ENCODE measurements at regions not wholly inside any gene's neighbourhood (a gene's known extent, or its start where the extent isn't known, plus 50 kb on each side); places are given as distances from the start of the nearest gene placed in this dataset.

DNA sequence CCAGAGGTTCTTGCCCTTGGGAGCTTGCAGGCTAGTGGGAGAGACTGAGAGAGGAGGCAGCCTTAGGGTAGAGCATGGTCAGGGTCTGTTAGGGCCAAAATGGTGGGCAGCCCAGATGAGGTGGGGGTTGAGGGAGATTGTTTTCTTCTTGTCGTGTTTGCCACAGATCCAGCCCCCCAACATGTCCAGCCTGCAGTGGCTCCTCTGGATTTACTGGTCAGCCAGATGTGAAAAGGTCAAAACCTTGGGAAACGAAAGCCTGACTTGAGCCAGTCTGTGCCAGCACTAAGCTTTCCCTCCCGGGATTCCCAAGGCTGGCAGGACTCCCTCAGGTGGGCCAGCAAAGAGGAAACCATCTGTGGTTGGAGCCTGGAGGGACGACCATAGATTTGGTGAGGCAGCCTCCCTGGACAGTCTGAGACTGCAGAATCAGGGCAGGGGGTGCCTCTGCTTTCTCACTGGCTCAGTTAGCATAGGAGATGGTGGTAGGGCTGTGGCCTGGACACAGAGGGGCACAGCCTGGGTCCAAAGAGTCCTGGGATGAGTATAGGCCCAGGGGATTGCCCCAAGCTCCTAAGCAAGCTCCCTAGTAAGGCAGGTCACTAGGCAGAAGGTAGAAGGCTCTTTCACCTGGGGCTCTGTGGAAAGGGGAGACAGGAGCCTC lies 51.2 kb upstream of the PRR23C start:
- no peak overlapping the region for H4K8ac ChIP-seq (ENCODE audit: low read depth in 2 of 2, low read length in 2 of 2)
- no peaks in the 10 kb centered on the region for H3K4me1 ChIP-seq (ENCODE audit: control insufficient read depth, insufficient read depth, low read length)
- no peaks in the 10 kb centered on the region for H3K36me3 ChIP-seq (ENCODE audit: control insufficient read depth, insufficient read depth, low read length)
- no peak overlapping the region for H2BK120ac ChIP-seq (ENCODE audit: low read depth, low read length)
- H3K9ac ChIP-seq (ENCODE audit: low read depth, low read length): no peak overlapping the region
- no peak overlapping the region for H2BK15ac ChIP-seq (ENCODE audit: low read depth, low read length)
- no peak overlapping the region for H2BK20ac ChIP-seq (ENCODE audit: low read depth, low read length)
- no peak overlapping the region for H3K56ac ChIP-seq (ENCODE audit: extremely low read depth, insufficient read depth, low read length)
- 5% methylated on average over 2 of the region's 4 CpGs; no CpG with 5 or more reads in 1 of the 2 experiments for WGBS, 2 experiments (ENCODE audit: extremely low coverage in 2 of 2, insufficient read length in 1 of 2)
- dilution Hi-C loops (cut with HindIII; ENCODE audit: low sequenced_read_pairs, unreplicated experiment): no loop called here
- H2BK5ac ChIP-seq (ENCODE audit: low read depth, low read length, poor library complexity, severe bottlenecking): no peak overlapping the region
- no peak overlapping the region for H4K5ac ChIP-seq (ENCODE audit: low read depth, low read length)
- H3K18ac ChIP-seq (ENCODE audit: low read depth, low read length): no peak overlapping the region
- no peak overlapping the region for H2AFZ ChIP-seq (replicated peaks; ENCODE audit: low read length, poor library complexity)
- no peak overlapping the region for H4K91ac ChIP-seq (ENCODE audit: insufficient read depth, low read depth, low read length)
- H3K27ac ChIP-seq (ENCODE audit: insufficient read depth, low read length): no peak overlapping the region
- H3K27me3 ChIP-seq (ENCODE audit: control insufficient read depth, insufficient read depth, low read length): peaks cover 4% of the 10 kb centered on the region; the same call in 1 of the 2 replicates
- DNase-seq: no peak
- H3K14ac ChIP-seq (replicated peaks; ENCODE audit: low read depth, low read length): no peak overlapping the region
- ATAC-seq (ENCODE audit: low read depth): no peak
- H4K20me1 ChIP-seq (ENCODE audit: insufficient read depth, low read length): no peaks in the 10 kb centered on the region
- no peak overlapping the region for H2AK5ac ChIP-seq (ENCODE audit: low read depth, low read length)
- POLR2A ChIA-PET (ENCODE audit: unreplicated experiment): no interaction called here
- H3K4me2 ChIP-seq (ENCODE audit: low read depth, low read length): no peak overlapping the region
- no peak overlapping the region for H3K4ac ChIP-seq (ENCODE audit: low read depth, low read length)
- H3K79me1 ChIP-seq (ENCODE audit: low read depth in 1 of 2, low read length in 2 of 2): no peaks in the 10 kb centered on the region
- intact Hi-C loops (cut with micrococcal nuclease): no loop called here
- TF ChIP-seq MAZ (IDR thresholded peaks at IDR 0.05; ENCODE audit: borderline replicate concordance, low read depth, low read length) (no peak), NFE2L2 (IDR thresholded peaks at IDR 0.05; ENCODE audit: low read depth, low read length) (no peak), USF2 (IDR thresholded peaks at IDR 0.05; ENCODE audit: low read depth, low read length) (no peak), CEBPB (IDR thresholded peaks at IDR 0.05; ENCODE audit: low read depth, low read length) (no peak), RAD21 (IDR thresholded peaks at IDR 0.05; ENCODE audit: low read length) (no peak)
- no peaks in the 10 kb centered on the region for H3K9me1 ChIP-seq (ENCODE audit: insufficient read depth, low read length)
- H2AK9ac ChIP-seq (replicated peaks; ENCODE audit: low read depth, low read length, poor library complexity): no peak overlapping the region
- in situ Hi-C loops (cut with MboI; ENCODE audit: low sequenced_read_pairs): no loop called here
- H3K9me3 ChIP-seq (ENCODE audit: control insufficient read depth, insufficient read depth, low read length): no peaks in the 10 kb centered on the region; the same call in 1 of the 2 replicates
- H3K23ac ChIP-seq (ENCODE audit: low read depth, low read length): no peak overlapping the region
- no peak overlapping the region for H3K4me3 ChIP-seq (ENCODE audit: insufficient read depth, low read depth, low read length)
- BruUV-seq (replicated peaks): no TSS peak
- CTCF ChIA-PET: no interaction called here

Data from IMR-90 (cell line).